PC-3 (cell line): ENCODE measurements at regions not wholly inside any gene's neighbourhood (a gene's known extent, or its start where the extent isn't known, plus 50 kb on each side); places are given as distances from the start of the nearest gene placed in this dataset.
"Not testable (repeated sequence)": the region's sequence is repeated elsewhere in the genome, so short reads cannot be mapped to it uniquely, and the experiment has no call there.

Experiments used
- EZH2 ChIP-seq: fragments of 300-600 bp; sonication (generic); IDR thresholded peaks from one replicate; pipeline ENCODE4 v1.6.1; 2017; ENCODE audit warnings: antibody characterized with exemption, mild to moderate bottlenecking, low read length; ENCODE audit not compliant: unreplicated experiment
- EZH2phosphoT487 ChIP-seq: fragments of 300-600 bp; sonication (generic); IDR thresholded peaks from 2 replicates; pipeline ENCODE4 v1.6.1; 2018; ENCODE audit warnings: mild to moderate bottlenecking, antibody characterized with exemption, low read length, borderline replicate concordance
- TF ChIP-seq, protein P1 (sequence below): fragments of 300-600 bp; sonication (generic); conservative IDR thresholded peaks from 2 replicates; pipeline ENCODE4 v1.5.1; 2017; ENCODE audit warnings: antibody characterized with exemption, low read depth, mild to moderate bottlenecking, low read length

DNA sequence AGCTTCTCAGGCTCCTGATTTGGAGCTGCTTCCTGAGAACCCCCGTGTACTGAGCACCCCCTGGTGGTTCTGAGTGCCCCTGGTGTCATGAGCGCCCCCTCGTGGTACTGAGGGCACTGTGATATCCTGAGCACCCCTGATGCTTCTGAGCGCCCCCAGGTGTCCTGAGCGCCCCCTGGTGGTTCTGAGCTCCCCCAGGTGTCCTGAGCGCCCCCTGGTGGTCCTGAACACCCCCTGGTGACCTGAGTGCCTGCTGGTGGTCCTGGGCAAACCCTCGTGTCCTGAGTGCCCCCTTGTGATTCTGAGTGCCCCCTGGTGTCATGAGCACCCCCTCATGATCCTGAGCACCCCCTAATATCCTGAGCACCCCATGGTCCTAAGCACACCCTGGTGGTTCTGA lies 502.1 kb downstream of the TP53TG3F start:
- TF ChIP-seq, protein P1, sequence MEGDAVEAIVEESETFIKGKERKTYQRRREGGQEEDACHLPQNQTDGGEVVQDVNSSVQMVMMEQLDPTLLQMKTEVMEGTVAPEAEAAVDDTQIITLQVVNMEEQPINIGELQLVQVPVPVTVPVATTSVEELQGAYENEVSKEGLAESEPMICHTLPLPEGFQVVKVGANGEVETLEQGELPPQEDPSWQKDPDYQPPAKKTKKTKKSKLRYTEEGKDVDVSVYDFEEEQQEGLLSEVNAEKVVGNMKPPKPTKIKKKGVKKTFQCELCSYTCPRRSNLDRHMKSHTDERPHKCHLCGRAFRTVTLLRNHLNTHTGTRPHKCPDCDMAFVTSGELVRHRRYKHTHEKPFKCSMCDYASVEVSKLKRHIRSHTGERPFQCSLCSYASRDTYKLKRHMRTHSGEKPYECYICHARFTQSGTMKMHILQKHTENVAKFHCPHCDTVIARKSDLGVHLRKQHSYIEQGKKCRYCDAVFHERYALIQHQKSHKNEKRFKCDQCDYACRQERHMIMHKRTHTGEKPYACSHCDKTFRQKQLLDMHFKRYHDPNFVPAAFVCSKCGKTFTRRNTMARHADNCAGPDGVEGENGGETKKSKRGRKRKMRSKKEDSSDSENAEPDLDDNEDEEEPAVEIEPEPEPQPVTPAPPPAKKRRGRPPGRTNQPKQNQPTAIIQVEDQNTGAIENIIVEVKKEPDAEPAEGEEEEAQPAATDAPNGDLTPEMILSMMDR = not testable (repeated sequence)
- not testable (repeated sequence) for TF ChIP-seq EZH2phosphoT487, EZH2
